Activated CD4-positive, alpha-beta T cell treated with anti-CD3 and anti-CD28 coated beads, Interleukin-2, amount 10 ng/mL, durations not matched to agents 7 days and 5 days (primary cell): ENCODE measurements at regions not wholly inside any gene's neighbourhood (a gene's known extent, or its start where the extent isn't known, plus 50 kb on each side); places are given as distances from the start of the nearest gene placed in this dataset.

Source experiments
- CTCF ChIA-PET: fragments of 350-600 bp; sonication (Branson Sonifier 250); formaldehyde crosslinking; loops from one replicate; lab custom pipeline; 2021; ENCODE audit warnings: antibody characterized with exemption; lab: Charles Lee
- POLR2A ChIA-PET: fragments of 350-600 bp; sonication (Branson Sonifier 250); formaldehyde crosslinking; loops from one replicate; lab custom pipeline; 2021; ENCODE audit warnings: antibody characterized with exemption; lab: Charles Lee
- DNase-seq: peaks from one replicate; pipeline ENCODE4 v3.0.0-alpha.2; 2020
- H3K27ac Mint-ChIP-seq: one replicate; pipeline ENCODE4 v1.8.0; 2021; ENCODE audit warnings: mild to moderate bottlenecking, moderate library complexity, mixed read lengths
- H3K27me3 Mint-ChIP-seq: one replicate; pipeline ENCODE4 v1.8.0; 2021; ENCODE audit warnings: mixed read lengths
- H3K36me3 Mint-ChIP-seq: one replicate; pipeline ENCODE4 v1.8.0; 2021; ENCODE audit warnings: low read depth, mixed read lengths
- H3K4me1 Mint-ChIP-seq: one replicate; pipeline ENCODE4 v1.8.0; 2021; ENCODE audit warnings: mixed read lengths
- H3K4me3 Mint-ChIP-seq: one replicate; pipeline ENCODE4 v1.8.0; 2021; ENCODE audit warnings: mild to moderate bottlenecking, moderate library complexity, mixed read lengths
- H3K9me3 Mint-ChIP-seq: one replicate; pipeline ENCODE4 v1.8.0; 2021; ENCODE audit warnings: mixed read lengths

DNA sequence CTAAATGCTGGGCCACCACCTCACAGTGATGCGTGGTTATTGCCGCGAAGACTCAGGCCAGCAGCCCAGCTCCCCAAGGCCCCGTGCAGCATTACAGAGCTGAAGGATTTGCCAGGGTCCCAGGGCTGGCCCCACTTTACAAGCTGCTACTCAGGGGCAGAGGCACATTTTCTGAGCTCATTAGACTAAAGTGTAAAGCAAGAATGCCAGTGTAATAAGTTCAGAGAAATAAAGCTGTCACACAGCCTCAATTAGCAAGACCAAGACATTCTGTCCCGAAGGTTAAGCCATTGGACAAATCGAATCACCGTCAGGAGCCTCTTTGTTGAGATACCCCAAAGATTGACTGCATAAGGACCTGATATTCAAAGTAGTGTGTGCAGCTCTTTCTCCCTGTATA, 428.4 kb downstream of the EFNB2 start:
- POLR2A ChIA-PET, result no interaction called here
- Mint-ChIP-seq H3K27me3 (no peaks in the 10 kb centered on the region), H3K4me1 (no peaks in the 10 kb centered on the region), H3K27ac (no peak overlapping the region), H3K9me3 (no peaks in the 10 kb centered on the region), H3K36me3 (no peaks in the 10 kb centered on the region), H3K4me3 (no peak overlapping the region)
- no peak for DNase-seq
- CTCF ChIA-PET, result no interaction called here

GRCh38 chr13:106105153-106105552, 430.3 kb downstream of the EFNB2 start:
- Mint-ChIP-seq H3K9me3 (no peaks in the 10 kb centered on the region), H3K27me3 (no peaks in the 10 kb centered on the region), H3K36me3 (no peaks in the 10 kb centered on the region), H3K4me3 (no peak overlapping the region), H3K4me1 (no peaks in the 10 kb centered on the region), H3K27ac (no peak overlapping the region)
- no peak for DNase-seq
- ChIA-PET CTCF (no interaction called here), POLR2A (no interaction called here)

- Mint-ChIP-seq H3K27ac (no peak overlapping the region), H3K36me3 (no peaks in the 10 kb centered on the region), H3K4me1 (no peaks in the 10 kb centered on the region), H3K9me3 (no peaks in the 10 kb centered on the region), H3K4me3 (no peak overlapping the region), H3K27me3 (no peaks in the 10 kb centered on the region)
- ChIA-PET CTCF (no interaction called here), POLR2A (no interaction called here)
- no peak for DNase-seq
These were observed 431.1 kb downstream of the EFNB2 start for GRCh38 chr13:106104281-106104901.

- DNase-seq, result no peak
- POLR2A ChIA-PET, result no interaction called here
- CTCF ChIA-PET, result no interaction called here
- Mint-ChIP-seq H3K4me3 (no peak overlapping the region), H3K36me3 (no peaks in the 10 kb centered on the region), H3K9me3 (no peaks in the 10 kb centered on the region), H3K4me1 (no peaks in the 10 kb centered on the region), H3K27me3 (no peaks in the 10 kb centered on the region), H3K27ac (no peak overlapping the region)
These were observed 431.7 kb downstream of the EFNB2 start for GRCh38 chr13:106103779-106104178.

DNA sequence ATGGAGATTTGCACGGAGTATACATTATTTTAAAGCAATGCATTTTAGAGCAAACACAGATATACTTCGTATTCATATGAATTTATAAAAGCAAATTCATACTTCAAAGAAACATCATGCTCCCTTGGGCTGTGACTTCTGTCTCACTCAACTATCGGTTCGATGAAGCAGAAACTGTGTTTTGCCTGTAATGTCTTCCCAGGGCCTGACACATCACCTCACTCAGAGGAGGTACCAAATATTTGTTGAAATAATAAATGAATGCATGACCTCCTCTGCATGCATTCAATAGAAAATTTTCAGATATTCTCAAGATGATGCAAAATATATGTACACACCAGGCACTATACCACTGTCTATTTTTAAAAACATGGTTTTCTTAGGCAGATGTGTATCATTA, 432.7 kb downstream of the EFNB2 start:
- Mint-ChIP-seq H3K27ac (no peak overlapping the region), H3K36me3 (no peaks in the 10 kb centered on the region), H3K27me3 (no peaks in the 10 kb centered on the region), H3K9me3 (no peaks in the 10 kb centered on the region), H3K4me1 (no peaks in the 10 kb centered on the region), H3K4me3 (no peak overlapping the region)
- POLR2A ChIA-PET, result no interaction called here
- no peak for DNase-seq
- CTCF ChIA-PET, result no interaction called here

DNA sequence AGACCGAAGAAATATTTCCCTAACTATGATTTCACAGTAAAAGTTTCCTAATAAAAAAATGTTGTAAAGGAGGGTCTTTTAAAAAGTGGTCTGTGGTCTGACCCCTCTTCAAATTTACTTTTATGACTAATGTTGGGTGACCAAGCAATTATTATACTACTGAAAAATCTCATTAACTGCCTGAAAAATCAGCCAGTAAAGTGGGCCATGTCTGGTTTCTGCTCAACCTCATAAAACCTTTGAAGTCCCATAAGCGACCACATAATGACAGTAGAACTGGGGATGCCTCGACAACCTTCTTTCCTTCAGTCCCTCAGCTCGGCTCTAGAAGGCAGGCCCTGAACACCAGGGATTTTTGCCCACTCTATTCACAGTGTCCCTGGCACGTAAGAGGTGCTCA, 434.3 kb downstream of the EFNB2 start:
- CTCF ChIA-PET, result no interaction called here
- Mint-ChIP-seq H3K4me1 (no peaks in the 10 kb centered on the region), H3K4me3 (no peak overlapping the region), H3K27ac (no peak overlapping the region), H3K9me3 (no peaks in the 10 kb centered on the region), H3K36me3 (no peaks in the 10 kb centered on the region), H3K27me3 (no peaks in the 10 kb centered on the region)
- POLR2A ChIA-PET, result no interaction called here
- DNase-seq, result no peak

DNA sequence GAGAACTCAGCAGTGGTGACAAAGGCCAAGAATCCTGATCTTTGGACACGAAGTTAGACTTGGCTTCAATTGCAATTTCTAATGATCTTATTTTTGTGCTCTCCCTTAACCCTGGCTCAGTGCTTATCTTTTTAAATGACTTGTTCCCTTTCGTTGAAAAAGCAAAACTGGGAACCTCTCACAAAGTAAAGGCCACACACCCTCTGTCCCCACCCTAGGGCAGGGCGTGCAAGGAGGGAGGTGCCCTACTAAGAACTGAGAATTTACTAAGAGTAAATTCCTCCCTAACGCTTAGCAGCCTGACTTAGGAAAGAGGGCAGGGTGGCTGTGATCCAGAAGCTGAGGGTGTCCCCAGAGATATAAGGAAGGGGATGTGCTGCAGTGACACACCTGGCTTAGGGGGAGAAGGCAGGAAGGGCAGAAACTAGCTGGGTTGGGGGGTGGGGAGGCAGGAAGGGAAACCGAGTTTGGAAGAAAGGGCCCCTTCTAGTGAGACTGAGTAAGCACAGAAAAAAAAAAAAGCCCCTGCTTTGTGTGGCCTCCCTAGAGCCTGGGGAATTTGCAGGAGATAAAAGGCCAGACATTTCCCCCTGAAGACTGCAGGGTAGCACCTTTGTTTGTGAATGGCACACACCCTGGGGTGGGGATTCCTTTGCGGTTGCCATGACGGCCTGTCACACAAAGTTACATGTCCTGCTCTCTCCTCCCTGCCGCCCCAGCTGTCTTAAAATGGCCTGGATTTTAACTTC, 435.1 kb downstream of the EFNB2 start:
- Mint-ChIP-seq H3K4me1 (no peaks in the 10 kb centered on the region), H3K36me3 (no peaks in the 10 kb centered on the region), H3K27ac (no peak overlapping the region), H3K9me3 (no peaks in the 10 kb centered on the region), H3K4me3 (no peak overlapping the region), H3K27me3 (no peaks in the 10 kb centered on the region)
- DNase-seq, result no peak
- ChIA-PET POLR2A (no interaction called here), CTCF (no interaction called here)

GRCh38 chr13:106099765-106100164, 435.7 kb downstream of the EFNB2 start:
- ChIA-PET CTCF (no interaction called here), POLR2A (no interaction called here)
- no peak for DNase-seq
- Mint-ChIP-seq H3K27me3 (no peaks in the 10 kb centered on the region), H3K9me3 (no peaks in the 10 kb centered on the region), H3K36me3 (no peaks in the 10 kb centered on the region), H3K4me1 (no peaks in the 10 kb centered on the region), H3K27ac (no peak overlapping the region), H3K4me3 (no peak overlapping the region)

DNA sequence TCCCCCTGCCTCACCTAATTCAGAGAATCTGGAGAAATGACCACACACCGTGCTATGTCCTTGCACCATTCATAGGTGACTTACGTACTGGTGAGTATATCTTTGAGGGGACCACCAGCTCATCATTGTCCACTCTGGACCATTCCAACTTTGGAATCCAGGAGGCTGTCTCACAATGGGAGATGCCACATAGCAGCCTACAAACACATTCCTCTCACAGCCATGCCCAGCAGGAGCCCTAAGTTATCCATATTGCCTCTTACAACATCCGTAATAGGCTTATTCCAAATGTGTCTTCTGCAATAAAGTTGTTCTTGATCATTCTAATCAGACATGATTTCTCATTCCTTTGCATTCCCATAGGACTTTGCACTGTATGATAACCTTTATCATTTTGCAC, 436.7 kb downstream of the EFNB2 start:
- H3K36me3 Mint-ChIP-seq, result no peaks in the 10 kb centered on the region
- H3K4me1 Mint-ChIP-seq, result no peaks in the 10 kb centered on the region
- no peak overlapping the region for H3K4me3 Mint-ChIP-seq
- no peak overlapping the region for H3K27ac Mint-ChIP-seq
- ChIA-PET POLR2A (no interaction called here), CTCF (no interaction called here)
- H3K27me3 Mint-ChIP-seq, result no peaks in the 10 kb centered on the region
- no peaks in the 10 kb centered on the region for H3K9me3 Mint-ChIP-seq
- DNase-seq, result no peak

GRCh38 chr13:106096661-106097092, 438.8 kb downstream of the EFNB2 start:
- Mint-ChIP-seq H3K27me3 (no peaks in the 10 kb centered on the region), H3K9me3 (no peaks in the 10 kb centered on the region), H3K27ac (no peak overlapping the region), H3K4me3 (no peak overlapping the region), H3K4me1 (no peaks in the 10 kb centered on the region), H3K36me3 (no peaks in the 10 kb centered on the region)
- ChIA-PET POLR2A (no interaction called here), CTCF (no interaction called here)
- DNase-seq, result no peak

DNA sequence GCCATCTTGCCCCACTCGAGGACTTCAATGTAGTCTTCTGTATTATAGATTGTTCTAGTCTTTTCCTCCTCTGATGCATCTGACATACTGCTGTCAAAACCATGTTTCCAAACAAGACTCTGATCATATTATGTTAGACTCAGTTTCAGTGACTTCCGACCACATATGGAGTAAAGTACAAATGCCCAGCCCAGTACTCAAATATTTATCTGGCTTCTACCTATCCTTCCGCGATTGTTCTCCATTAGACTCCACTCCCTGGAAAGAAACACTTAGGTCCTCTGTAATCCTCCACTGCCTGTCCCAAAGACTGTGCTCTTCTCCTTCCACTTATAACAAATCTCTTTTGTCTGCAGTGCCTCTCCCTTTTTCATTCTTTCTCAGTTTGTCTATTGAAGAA, 439.5 kb downstream of the EFNB2 start:
- H3K4me1 Mint-ChIP-seq, result no peaks in the 10 kb centered on the region
- H3K4me3 Mint-ChIP-seq, result no peak overlapping the region
- no peaks in the 10 kb centered on the region for H3K36me3 Mint-ChIP-seq
- no peaks in the 10 kb centered on the region for H3K9me3 Mint-ChIP-seq
- no peak for DNase-seq
- CTCF ChIA-PET, result no interaction called here
- H3K27me3 Mint-ChIP-seq, result no peaks in the 10 kb centered on the region
- no peak overlapping the region for H3K27ac Mint-ChIP-seq
- POLR2A ChIA-PET, result no interaction called here

DNA sequence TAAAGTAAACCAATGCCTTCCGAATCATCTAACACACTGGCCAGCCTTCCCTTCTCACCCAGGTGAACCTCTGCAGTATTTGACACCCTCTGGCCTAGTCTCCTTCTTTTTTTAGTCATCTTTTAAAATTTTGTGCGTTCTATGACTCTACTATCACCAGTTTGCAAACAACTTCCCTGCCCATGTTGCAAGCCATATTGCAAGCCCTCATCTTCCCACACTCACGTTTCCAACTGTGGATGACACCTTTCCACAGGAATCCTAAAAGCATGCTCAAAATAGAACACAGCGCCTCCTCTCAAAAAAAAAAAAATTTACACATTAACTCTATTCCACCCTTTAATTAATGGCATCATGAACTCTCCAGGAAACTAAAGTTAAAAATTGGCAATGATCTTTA, 440.1 kb downstream of the EFNB2 start:
- no peaks in the 10 kb centered on the region for H3K27me3 Mint-ChIP-seq
- ChIA-PET POLR2A (no interaction called here), CTCF (no interaction called here)
- H3K27ac Mint-ChIP-seq, result no peak overlapping the region
- no peaks in the 10 kb centered on the region for H3K36me3 Mint-ChIP-seq
- no peak for DNase-seq
- H3K4me1 Mint-ChIP-seq, result no peaks in the 10 kb centered on the region
- no peak overlapping the region for H3K4me3 Mint-ChIP-seq
- H3K9me3 Mint-ChIP-seq, result no peaks in the 10 kb centered on the region

DNA sequence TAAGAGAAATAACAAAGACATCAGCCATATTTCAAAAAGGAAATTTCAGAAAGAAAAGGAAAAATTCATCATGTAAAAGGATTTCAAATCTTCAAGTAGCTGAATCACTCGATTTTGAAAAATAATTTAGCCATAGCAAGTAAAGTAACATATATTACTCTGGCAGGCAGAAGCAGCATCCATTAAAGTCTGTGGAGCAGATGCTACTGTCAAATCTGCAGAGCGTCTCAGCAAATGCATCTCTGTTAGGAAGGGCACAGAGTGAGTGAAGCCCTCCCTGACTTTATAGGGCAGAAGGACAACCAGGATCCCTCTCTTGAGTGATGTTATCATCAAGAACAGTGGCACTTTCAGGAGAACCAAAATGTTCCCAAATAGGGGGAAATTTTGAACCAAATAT, 445.5 kb downstream of the EFNB2 start:
- POLR2A ChIA-PET, result no interaction called here
- Mint-ChIP-seq H3K27me3 (no peaks in the 10 kb centered on the region), H3K27ac (no peak overlapping the region), H3K36me3 (no peaks in the 10 kb centered on the region), H3K4me3 (no peak overlapping the region), H3K9me3 (no peaks in the 10 kb centered on the region), H3K4me1 (no peaks in the 10 kb centered on the region)
- CTCF ChIA-PET, result no interaction called here
- DNase-seq, result no peak
